NCI-H1105 treated with DMSO at 0.1 percent for 48 hours (cell line): ENCODE measurements at regions not wholly inside any gene's neighbourhood (a gene's known extent, or its start where the extent isn't known, plus 50 kb on each side); places are given as distances from the start of the nearest gene placed in this dataset.

Source experiments
- DNase-seq: peaks from one replicate; lab custom pipeline; 2025; lab: John Stamatoyannopoulos, UW

DNA sequence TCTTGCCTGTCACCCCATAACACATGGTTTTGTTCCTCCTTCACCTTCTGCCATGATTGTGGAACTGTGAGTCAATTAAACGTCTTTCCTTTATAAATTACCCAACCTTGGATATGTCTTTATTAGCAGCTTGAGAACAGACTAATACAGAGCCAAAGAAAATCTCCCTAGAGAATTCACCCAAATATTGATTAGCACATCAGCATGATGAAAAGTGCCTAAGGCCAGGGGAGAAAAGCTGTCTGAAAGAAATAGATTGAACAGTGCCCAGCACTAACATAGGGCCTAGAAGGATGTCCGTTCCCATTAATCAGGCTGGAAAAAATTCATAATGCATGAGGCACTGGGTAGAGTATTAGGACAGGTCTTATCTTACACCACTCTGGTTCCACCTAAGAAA lies 111.9 kb upstream of the CALN1 start:
- DNase-seq, result no peak

DNA sequence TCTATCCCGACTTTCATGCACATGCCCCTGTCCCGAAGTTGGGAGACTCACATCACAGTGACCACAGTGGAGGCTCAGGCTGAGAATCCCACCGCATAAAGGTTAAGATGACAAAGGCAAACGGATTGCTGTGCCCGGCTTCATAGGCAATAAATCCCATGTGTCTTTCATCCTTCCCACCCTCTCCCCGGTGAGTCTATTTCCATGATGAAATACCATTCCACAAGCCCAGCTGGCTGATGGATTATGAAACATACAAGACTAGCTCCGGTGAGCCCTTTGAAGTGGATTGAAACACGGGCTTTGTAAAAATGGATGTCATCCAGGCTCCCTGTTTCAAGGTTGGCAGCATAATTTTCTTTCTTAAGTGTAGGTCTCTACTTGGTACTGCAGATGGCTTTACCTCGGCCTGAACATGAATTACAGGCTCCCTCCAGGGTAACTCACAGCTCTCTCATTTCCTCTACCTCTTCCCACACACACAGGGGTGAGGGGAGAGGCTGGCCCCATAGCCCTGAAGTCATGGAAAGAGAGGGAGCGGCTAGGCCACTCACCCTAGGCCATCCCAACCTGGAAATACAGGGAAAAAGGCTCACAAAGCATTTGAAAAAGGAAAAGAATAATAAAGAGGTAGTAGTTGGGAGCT lies 92.0 kb upstream of the CALN1 start:
- no peak for DNase-seq

DNA sequence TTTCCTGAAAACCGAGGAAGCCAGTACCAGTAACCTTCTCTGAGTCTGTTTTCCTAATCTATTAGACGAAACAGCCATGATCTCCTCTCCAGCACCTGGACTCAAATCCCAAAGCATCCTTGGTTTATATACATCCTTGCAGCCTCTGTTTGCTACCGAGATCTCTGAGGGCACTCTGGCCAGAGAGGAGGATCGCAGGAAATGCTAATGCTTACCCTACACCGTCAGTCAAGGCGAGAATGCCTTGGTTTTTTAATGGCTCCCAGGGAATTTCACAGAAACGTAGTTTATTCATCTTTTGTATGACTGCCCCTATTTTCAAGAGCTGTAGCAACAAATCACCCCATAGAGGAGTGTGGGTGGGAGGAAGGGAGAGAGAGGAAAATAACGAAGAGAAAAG lies 91.5 kb upstream of the CALN1 start:
- no peak for DNase-seq

DNA sequence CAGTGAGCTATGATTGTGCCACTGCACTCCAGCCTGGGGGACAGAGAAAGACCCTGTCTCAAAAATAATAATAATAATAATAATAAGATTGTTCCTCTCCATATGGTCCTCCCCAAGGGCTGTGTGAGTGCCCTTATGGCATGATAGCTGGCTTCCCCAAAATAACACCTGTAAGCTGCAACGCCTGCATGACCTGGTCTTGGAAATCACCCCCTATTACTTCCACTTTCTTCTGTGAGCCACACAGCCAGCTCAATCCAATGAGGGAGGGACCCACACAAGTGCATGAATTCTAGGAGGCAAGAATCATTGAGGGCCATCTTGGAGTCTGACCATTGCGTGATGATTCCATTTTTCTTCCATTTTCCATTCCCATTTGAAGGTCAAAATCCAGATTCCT lies 82.7 kb upstream of the CALN1 start:
- DNase-seq, result no peak

DNA sequence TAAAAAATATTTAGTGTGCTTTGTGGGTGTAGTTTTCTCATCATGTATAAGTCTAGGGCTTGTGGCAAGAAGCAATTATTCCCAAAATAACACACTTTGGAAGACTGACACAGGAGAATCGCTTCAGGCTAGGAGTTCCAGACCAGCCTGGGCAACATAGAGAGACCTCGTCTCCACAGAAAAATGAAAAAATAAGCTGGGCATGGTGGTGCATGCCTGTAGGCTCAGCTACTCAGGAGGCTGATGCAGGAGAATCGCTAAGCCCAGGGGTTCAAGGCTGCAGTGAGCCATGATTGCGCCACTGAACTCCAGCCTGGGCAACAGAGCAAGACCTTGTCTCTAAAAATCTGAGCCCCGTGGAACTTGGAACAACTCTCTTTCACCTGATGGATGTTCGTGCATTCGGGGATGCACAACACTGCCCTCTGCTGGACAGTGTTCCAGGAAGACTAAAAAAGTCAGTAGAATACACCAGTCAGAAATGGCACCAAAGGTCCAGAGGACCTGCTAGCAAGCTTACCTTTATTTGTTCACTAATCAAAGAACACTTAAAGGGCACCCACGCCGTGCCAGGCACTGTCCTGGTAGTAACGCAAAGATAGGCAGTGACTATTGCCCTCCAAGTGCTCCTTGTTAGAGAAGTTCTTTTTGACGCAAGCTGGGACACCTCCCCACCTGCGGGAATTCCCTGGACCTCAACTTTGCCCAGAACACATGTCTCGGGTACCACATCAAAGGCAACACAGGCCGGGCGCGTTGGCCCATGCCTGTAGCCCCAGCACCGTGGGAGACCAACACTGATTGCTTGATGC lies 81.9 kb upstream of the CALN1 start:
- DNase-seq, result peak; percentile 36

DNA sequence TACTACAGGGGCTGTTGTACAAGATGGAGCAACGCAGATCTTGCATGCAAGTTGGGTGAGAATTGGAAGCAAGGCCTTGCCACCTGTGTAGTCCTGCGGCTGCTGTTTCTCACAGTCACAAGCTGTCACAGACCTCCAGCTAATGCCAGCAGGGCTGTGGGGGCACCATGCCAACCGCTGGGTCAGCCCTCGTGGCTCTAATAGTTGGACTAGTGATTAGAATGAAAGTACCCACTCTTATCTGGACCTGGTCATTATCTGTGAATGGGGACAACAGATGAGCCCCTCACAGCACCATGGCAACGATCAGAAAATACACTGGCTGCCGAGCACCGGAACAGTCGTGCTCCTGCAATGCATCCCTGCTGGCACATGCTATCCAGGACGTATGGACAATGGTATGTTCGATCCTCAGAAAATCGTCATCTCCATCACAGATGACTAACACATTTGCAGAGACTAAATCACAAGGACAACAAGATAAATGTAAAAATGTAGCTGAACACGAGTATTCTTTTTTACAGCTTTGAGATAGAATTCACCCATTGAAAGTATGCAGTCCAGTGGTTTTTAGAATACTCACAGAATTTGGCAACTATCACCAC lies 80.4 kb upstream of the CALN1 start:
- DNase-seq, result peak; percentile 2

DNA sequence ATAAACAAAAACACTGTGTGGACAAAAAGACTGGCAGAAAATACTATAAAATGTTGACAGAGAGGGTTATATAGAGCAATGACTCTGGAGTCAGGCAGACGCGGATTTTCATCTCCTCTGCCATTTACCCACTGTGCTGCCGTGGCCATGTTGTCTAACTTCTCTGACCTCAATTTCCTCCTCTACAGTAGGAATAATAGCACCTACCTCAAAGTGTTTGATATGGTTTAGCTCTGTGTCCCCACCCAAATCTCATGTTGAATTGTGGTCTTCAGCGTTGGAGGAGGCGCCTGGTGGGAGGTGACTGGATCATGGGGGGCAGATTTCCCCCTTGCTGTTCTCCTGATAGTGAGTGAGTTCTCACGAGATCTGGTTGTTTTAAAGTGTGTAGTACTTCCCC lies 78.2 kb upstream of the CALN1 start:
- DNase-seq, result no peak

DNA sequence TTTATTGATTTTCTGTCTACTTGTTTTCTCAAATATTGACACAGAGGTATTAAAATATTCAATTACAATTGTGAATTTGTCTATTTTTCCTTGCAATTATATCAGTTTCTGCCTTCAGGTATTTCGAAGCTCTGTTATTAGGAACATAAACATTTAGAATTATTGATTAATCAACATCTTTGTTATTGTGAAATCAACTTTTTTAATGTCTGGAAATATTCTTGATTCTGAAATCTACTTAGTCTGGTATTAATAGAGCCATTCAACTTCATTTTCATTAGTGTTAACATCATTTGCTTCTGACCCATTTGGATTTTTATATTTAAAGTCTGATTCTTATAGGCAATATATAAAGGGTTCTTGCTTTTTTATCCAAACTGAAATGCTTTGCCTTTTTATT lies 69.8 kb upstream of the CALN1 start:
- DNase-seq, result no peak

DNA sequence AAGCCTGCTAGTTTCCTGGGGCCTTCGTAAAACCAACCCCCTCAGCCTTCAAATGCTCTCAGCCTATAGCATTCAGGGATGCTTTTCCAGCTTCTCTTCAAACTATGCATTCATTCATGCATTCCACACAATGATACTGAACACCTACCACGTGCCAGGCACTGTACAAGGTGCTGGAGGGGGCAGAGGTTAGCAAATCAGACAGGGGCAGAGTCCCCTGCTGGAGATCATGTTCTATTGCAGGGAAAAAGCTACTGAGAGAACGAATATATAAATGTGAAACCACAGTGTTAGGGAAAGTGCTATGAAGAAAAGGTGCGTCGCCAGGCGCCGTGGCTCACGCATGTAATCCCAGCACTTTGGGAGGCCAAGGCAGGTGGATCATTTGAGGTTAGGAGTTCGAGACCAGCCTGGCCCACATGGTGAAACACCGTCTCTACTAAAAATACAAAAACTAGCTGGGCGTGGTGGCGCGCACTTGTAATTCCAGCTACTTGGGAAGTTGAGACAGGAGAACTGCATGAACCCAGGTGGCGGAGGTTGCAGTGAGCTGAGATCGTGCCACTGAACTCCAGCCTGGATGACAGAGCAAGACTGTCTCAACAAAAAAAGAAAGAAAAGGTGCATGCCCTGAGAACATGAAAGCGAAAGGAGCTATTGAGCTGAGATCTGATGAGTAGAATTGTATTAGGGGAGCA lies 64.6 kb upstream of the CALN1 start:
- no peak for DNase-seq

DNA sequence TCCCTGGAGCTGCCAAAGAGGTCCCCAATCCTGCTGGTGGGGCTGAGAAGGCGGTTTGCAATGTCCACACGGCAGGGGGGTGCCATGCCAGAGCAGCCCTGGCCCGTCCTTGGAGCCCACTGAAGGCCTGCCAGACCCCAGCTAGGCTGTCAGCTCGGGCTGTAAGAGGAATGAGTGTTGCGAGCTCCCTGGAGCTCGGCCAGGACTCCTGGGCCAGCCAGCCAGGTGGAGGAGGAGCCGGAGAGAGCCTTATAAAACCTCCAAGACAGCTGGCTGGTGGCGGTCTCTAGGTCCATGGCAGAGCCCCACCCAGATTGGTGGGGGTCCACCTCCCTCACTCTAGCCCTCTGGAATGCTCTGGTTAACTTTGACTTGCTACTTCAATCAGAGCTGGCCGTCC lies 55.1 kb upstream of the CALN1 start:
- no peak for DNase-seq

DNA sequence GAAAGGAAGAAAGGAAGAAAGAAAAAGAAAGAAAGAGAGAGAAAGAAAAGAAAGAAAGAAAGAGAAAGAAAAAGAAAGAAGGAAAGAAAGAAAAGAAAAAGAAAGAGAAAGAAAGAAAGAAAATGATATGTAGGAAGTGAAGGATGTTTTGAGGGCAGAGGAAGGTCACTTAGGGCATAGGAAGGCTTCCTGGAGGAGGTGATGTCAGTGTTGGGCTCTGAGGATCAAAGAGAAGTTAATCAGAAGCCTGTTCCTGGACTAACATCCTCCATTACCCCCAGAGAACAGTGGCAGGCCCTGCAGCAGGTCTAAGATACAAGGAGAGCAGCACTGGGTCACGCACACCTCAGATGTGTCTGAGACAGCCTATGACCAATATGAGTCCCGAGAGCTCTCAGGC lies 54.7 kb upstream of the CALN1 start:
- no peak for DNase-seq

DNA sequence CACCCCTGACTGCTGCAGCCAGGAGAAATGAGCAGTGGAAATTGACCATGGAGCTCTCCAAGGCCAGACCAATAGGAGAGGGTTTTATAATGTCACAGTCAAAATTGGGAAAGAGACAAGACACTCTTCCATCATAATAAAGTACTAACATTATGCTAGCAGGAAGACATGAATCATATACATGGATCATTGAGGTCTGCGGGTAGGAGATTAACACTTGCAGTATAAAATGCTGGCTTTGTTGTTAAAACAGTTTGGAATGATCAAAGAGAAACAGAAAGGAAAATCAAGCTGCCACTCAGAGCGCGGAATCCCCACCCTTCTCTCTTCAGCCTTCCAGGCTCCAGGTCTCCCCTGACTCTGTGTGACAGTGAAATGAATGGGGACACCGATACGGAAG lies 53.4 kb upstream of the CALN1 start:
- DNase-seq, result no peak

DNA sequence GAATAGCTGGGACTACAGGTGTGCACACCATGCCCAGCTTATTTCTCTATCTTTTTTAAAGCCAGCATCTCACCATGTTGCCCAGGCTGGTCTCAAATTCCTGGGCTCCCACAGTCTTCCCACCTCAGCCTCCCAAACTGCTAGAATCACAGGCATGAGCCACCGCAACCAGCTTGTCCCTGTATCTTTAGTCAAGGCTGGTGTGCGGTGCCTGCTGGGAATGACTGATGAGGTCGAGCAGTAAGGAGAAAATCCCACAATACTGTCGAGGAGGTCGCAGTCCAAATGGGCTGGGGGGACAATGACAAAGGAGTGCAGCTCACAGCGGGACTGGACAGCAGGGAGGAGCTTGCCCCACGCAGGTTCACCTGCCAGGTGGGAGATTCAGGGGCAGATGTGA lies 50.2 kb upstream of the CALN1 start:
- no peak for DNase-seq
